A549 (cell line): ENCODE measurements at regions not wholly inside any gene's neighbourhood (a gene's known extent, or its start where the extent isn't known, plus 50 kb on each side); places are given as distances from the start of the nearest gene placed in this dataset.
A peak's percentile ranks its signal among the peaks of the same experiment; 100 is the strongest.

Experiments
- ATAC-seq, 2 experiments: fragments of 200-7000 bp in 1 of 2; fragments of >200 bp in 1 of 2; cut with Nextera tagmentation in 1 of 2; cut with Tn5 transposase in 1 of 2; 3 replicates each; pipeline versions ENCODE4 v1.8.0 to v1.9.1; 2018 to 2020; ENCODE audit warnings: mild to moderate bottlenecking in 1 of 2, moderate library complexity in 1 of 2
- CTCF ChIA-PET: fragments of 300-600 bp; sonication (Branson Sonifier 250); formaldehyde crosslinking; extraction: SDS; loops from one replicate; lab custom pipeline; 2021; ENCODE audit warnings: antibody characterized with exemption, inconsistent platforms; lab: Yijun Ruan, JAX
- POLR2A ChIA-PET: fragments of 350-600 bp; formaldehyde crosslinking; extraction: SDS; loops from one replicate; lab custom pipeline; 2021; ENCODE audit warnings: antibody characterized with exemption, inconsistent platforms; lab: Yijun Ruan, JAX
- DNase-seq, 2 experiments: peaks; one replicate each; pipeline versions ENCODE4 v3.0.0 to v3.0.0-alpha.2; 2011 to 2016; ENCODE audit warnings: low read depth in 1 of 2, low spot score in 1 of 2
- FAIRE-seq: peaks from 2 replicates; lab custom pipeline; 2011; peaks lifted over from hg19 to GRCh38; lab: Jason Lieb, UNC
- H3K27ac ChIP-seq, 2 experiments: fragments of >200 bp; sonication (Bioruptor Twin); formaldehyde crosslinking; 3 replicates each; pipeline ENCODE4 v1.5.1; 2016 to 2017
- H3K4me1 ChIP-seq: fragments of >200 bp; sonication (Bioruptor Twin); formaldehyde crosslinking; 3 replicates; pipeline ENCODE4 v1.6.1; 2016
- H3K4me2 ChIP-seq: fragments of >200 bp; sonication (Bioruptor Twin); formaldehyde crosslinking; 3 replicates; pipeline ENCODE4 v1.6.1; 2016
- H3K4me3 ChIP-seq: fragments of >200 bp; sonication (Bioruptor Twin); formaldehyde crosslinking; 3 replicates; pipeline ENCODE4 v1.5.1; 2016
- H3K9me3 ChIP-seq: fragments of >200 bp; sonication (Bioruptor Twin); formaldehyde crosslinking; 3 replicates; pipeline ENCODE4 v1.6.1; 2016
- BHLHE40 ChIP-seq: IDR thresholded peaks from 2 replicates; pipeline ENCODE4 v1.6.1; 2012; ENCODE audit warnings: low read depth, low read length, inconsistent platforms
- EHMT2 ChIP-seq: fragments of 200-600 bp; sonication (generic); IDR thresholded peaks from 2 replicates; pipeline ENCODE4 v1.6.1; 2016; ENCODE audit warnings: antibody characterized with exemption, low read depth, mild to moderate bottlenecking, moderate library complexity
- EP300 ChIP-seq, 2 experiments: fragments of >200 bp; sonication (Bioruptor Twin); formaldehyde crosslinking; IDR thresholded peaks; 2 replicates in 1 of 2; 3 replicates in 1 of 2; pipeline ENCODE4 v1.6.1; 2016 to 2017
- FOSL2 ChIP-seq, 2 experiments: fragments of 450-650 bp in 1 of 2; fragments of >200 bp in 1 of 2; sonication (Bioruptor Twin) in 1 of 2; formaldehyde crosslinking; IDR thresholded peaks; 2 replicates each; pipeline versions ENCODE4 v1.5.0 to v1.6.1; 2016 to 2020; ENCODE audit warnings: mild to moderate bottlenecking in 1 of 2, moderate library complexity in 1 of 2
- GATA3 ChIP-seq: IDR thresholded peaks from 2 replicates; pipeline ENCODE4 v1.6.1; 2012; ENCODE audit warnings: borderline replicate concordance
- HEYL ChIP-seq: fragments of 250-450 bp; sonication (Bioruptor Pico); IDR thresholded peaks from 2 replicates; pipeline ENCODE4 v1.8.0; 2021; ENCODE audit warnings: mild to moderate bottlenecking, moderate library complexity
- HMGXB4 ChIP-seq: fragments of 250-450 bp; sonication (Bioruptor Pico); IDR thresholded peaks from 2 replicates; pipeline ENCODE4 v1.5.0; 2021; ENCODE audit warnings: mild to moderate bottlenecking, moderate library complexity, borderline replicate concordance
- HOXB13 ChIP-seq: fragments of 250-450 bp; sonication (Bioruptor Pico); IDR thresholded peaks from 2 replicates; pipeline ENCODE4 v1.5.0; 2020; ENCODE audit warnings: low read depth, mild to moderate bottlenecking, moderate library complexity
- HOXB5 ChIP-seq: fragments of 250-450 bp; sonication (Bioruptor Pico); IDR thresholded peaks from 2 replicates; pipeline ENCODE4 v1.5.0; 2020; ENCODE audit warnings: mild to moderate bottlenecking, moderate library complexity
- JUNB ChIP-seq: fragments of >200 bp; sonication (Bioruptor Twin); formaldehyde crosslinking; IDR thresholded peaks from 2 replicates; pipeline ENCODE4 v1.6.1; 2016
- KDM1A ChIP-seq: fragments of 200-600 bp; sonication (generic); IDR thresholded peaks from 2 replicates; pipeline ENCODE4 v1.6.1; 2016; ENCODE audit warnings: low read depth, mild to moderate bottlenecking
- KDM5A ChIP-seq: fragments of 200-600 bp; sonication (generic); IDR thresholded peaks from 2 replicates; pipeline ENCODE4 v1.6.1; 2016; ENCODE audit warnings: antibody characterized with exemption, mild to moderate bottlenecking
- MAX ChIP-seq: IDR thresholded peaks from 2 replicates; pipeline ENCODE4 v1.6.1; 2012
- MAZ ChIP-seq: fragments of 150-350 bp; IDR thresholded peaks from 2 replicates; pipeline ENCODE4 v1.6.1; 2014; ENCODE audit warnings: antibody characterized with exemption, low read depth, low read length, borderline replicate concordance
- PBX3 ChIP-seq: IDR thresholded peaks from 2 replicates; pipeline ENCODE4 v1.6.1; 2012
- POLR2AphosphoS2 ChIP-seq: conservative IDR thresholded peaks from 2 replicates; pipeline ENCODE4 v1.6.1; 2012; ENCODE audit warnings: low read length, improper control_type of control experiment, inconsistent platforms
- RAD21 ChIP-seq, 2 experiments: fragments of >200 bp in 1 of 2; sonication (Bioruptor Twin) in 1 of 2; formaldehyde crosslinking in 1 of 2; IDR thresholded peaks in 1 of 2; conservative IDR thresholded peaks in 1 of 2; 2 replicates in 1 of 2; 3 replicates in 1 of 2; pipeline ENCODE4 v1.6.1; 2012 to 2018; ENCODE audit warnings: inconsistent platforms in 1 of 2
- RARB ChIP-seq: fragments of 250-450 bp; sonication (Bioruptor Pico); IDR thresholded peaks from 2 replicates; pipeline ENCODE4 v1.8.0; 2021; ENCODE audit warnings: mild to moderate bottlenecking, moderate library complexity
- SMC3 ChIP-seq: fragments of >200 bp; sonication (Bioruptor Twin); formaldehyde crosslinking; IDR thresholded peaks from 3 replicates; pipeline ENCODE4 v1.6.1; 2018; ENCODE audit warnings: inconsistent platforms
- TFCP2L1 ChIP-seq: fragments of 250-450 bp; sonication (Bioruptor Pico); IDR thresholded peaks from 2 replicates; pipeline ENCODE4 v1.5.0; 2021; ENCODE audit warnings: mild to moderate bottlenecking
- TP53 ChIP-seq: fragments of 250-450 bp; sonication (Bioruptor Pico); IDR thresholded peaks from 2 replicates; pipeline ENCODE4 v1.5.0; 2021; ENCODE audit warnings: mild to moderate bottlenecking, moderate library complexity
- ZC3H11A ChIP-seq: fragments of 450-650 bp; IDR thresholded peaks from 2 replicates; pipeline ENCODE4 v1.6.1; 2014; ENCODE audit warnings: antibody characterized with exemption, mild to moderate bottlenecking
- ZSCAN20 ChIP-seq: fragments of 250-450 bp; sonication (Bioruptor Pico); IDR thresholded peaks from 2 replicates; pipeline ENCODE4 v1.8.0; 2022; ENCODE audit warnings: mild to moderate bottlenecking, moderate library complexity
- WGBS: methylation state at CpG from one replicate; pipeline ENCODE4 v1.1.6; 2017; ENCODE audit errors: missing lambda C conversion rate; 5-methylcytosine and 5-hydroxymethylcytosine counted together
- TF ChIP-seq, protein P1 (sequence below): fragments of 450-650 bp; IDR thresholded peaks from 2 replicates; pipeline ENCODE4 v1.6.1; 2014; ENCODE audit warnings: antibody characterized with exemption
- TF ChIP-seq, protein P2 (sequence below): fragments of 150-350 bp; IDR thresholded peaks from 2 replicates; pipeline ENCODE4 v1.6.1; 2014; ENCODE audit warnings: low read depth, mild to moderate bottlenecking, low read length
- TF ChIP-seq, protein P3 (sequence below): IDR thresholded peaks from 2 replicates; pipeline ENCODE4 v1.6.1; 2012; ENCODE audit warnings: low read depth, borderline replicate concordance
- TF ChIP-seq, protein P4 (sequence below): fragments of 200-600 bp; sonication (generic); IDR thresholded peaks from 2 replicates; pipeline ENCODE4 v1.6.1; 2016; ENCODE audit warnings: antibody characterized with exemption, mild to moderate bottlenecking, moderate library complexity
- TF ChIP-seq, protein P5 (sequence below): fragments of >200 bp; sonication (Bioruptor Twin); formaldehyde crosslinking; IDR thresholded peaks from 2 replicates; pipeline ENCODE4 v1.6.1; 2016

DNA sequence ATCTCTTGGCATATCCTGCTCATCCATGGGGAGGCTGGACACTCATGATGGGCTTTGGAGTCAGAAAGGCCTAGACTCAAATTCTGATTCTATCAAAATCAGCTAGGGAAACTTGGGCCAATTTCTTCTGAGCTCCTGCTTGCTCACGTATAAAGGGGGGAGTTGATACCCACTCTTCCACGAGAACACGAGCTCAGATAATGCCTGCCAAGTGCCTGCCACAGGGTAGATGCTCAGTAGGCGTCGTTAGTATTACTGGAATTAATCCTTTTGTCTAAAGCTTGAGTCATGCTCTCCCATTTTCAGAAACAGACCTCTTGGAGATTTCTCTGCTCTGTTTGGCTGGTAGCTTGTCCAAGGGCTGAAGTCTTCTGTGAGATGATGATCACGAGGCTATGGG lies 238.3 kb upstream of the MVB12B start:
- ChIA-PET CTCF (interaction anchor here (0.6 to 1.0 kb wide), 2 partner anchors 11 to 596 kb away, joined by 3 to 4 read pairs; no protein-coding TSS in a partner anchor), POLR2A (no interaction called here)
- Histone ChIP-seq H3K4me1 (no peaks in the 10 kb centered on the region), H3K4me2 (no peak overlapping the region), H3K4me3 (no peak overlapping the region), H3K27ac (no peak overlapping the region), H3K9me3 (no peaks in the 10 kb centered on the region)
- FAIRE-seq (no peak), DNase-seq (no peak), ATAC-seq (no peak)
- WGBS: 12% methylated on average over 6 of the region's 6 CpGs
- TF ChIP-seq GATA3 (no peak), MAZ (no peak), PBX3 (no peak), HOXB5 (CRISPR knock-in tag) (no peak), EHMT2 (no peak), RAD21 (conservative IDR thresholded peaks at IDR 0.05 in 1 of 2, IDR thresholded peaks at IDR 0.05 in 1 of 2) (no peak), FOSL2 (IDR thresholded peaks at IDR 0.05) (no peak), FOSL2 (CRISPR knock-in tag; IDR thresholded peaks at IDR 0.05) (no peak), HEYL (no peak), TFCP2L1 (CRISPR knock-in tag) (no peak), ZC3H11A (no peak), RARB (CRISPR knock-in tag) (no peak), JUNB (no peak), BHLHE40 (no peak), MAX (no peak), HMGXB4 (CRISPR knock-in tag) (no peak)
- TF ChIP-seq, protein P1, sequence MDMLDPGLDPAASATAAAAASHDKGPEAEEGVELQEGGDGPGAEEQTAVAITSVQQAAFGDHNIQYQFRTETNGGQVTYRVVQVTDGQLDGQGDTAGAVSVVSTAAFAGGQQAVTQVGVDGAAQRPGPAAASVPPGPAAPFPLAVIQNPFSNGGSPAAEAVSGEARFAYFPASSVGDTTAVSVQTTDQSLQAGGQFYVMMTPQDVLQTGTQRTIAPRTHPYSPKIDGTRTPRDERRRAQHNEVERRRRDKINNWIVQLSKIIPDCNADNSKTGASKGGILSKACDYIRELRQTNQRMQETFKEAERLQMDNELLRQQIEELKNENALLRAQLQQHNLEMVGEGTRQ: no peak
- TF ChIP-seq, protein P2, sequence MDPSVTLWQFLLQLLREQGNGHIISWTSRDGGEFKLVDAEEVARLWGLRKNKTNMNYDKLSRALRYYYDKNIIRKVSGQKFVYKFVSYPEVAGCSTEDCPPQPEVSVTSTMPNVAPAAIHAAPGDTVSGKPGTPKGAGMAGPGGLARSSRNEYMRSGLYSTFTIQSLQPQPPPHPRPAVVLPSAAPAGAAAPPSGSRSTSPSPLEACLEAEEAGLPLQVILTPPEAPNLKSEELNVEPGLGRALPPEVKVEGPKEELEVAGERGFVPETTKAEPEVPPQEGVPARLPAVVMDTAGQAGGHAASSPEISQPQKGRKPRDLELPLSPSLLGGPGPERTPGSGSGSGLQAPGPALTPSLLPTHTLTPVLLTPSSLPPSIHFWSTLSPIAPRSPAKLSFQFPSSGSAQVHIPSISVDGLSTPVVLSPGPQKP: no peak
- TF ChIP-seq, protein P3, sequence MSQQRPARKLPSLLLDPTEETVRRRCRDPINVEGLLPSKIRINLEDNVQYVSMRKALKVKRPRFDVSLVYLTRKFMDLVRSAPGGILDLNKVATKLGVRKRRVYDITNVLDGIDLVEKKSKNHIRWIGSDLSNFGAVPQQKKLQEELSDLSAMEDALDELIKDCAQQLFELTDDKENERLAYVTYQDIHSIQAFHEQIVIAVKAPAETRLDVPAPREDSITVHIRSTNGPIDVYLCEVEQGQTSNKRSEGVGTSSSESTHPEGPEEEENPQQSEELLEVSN: no peak

DNA sequence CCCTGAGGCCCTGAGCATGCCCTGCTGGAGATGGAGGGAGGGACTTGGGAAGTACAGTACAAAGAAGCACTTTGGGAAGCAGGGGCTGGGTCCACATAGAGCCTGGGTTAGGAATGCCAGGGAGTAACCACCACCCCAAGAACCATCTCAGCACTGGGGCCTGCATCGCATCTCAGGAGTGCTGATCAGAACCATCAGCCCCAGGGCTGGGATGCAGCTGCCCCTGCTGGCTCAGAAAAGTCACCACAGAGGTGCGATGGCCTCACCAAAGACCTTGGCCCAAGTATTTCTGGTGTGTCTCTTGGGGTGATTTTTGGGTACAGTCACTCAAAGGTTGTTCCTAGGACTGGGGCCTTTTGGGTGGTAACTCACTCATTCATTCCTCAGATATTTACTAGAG lies 236.8 kb upstream of the MVB12B start:
- no peaks in the 10 kb centered on the region for H3K9me3 ChIP-seq
- 100% methylated on average over 1 of the region's 2 CpGs for WGBS
- ChIA-PET POLR2A (no interaction called here), CTCF (no interaction called here)
- DNase-seq (no peak), ATAC-seq (peak in 1 of 2 experiments; percentile 31; a peak in 1 of 6 replicates), FAIRE-seq (no peak)
- H3K4me3 ChIP-seq: no peak overlapping the region
- no peak overlapping the region for H3K27ac ChIP-seq
- no peak overlapping the region for H3K4me2 ChIP-seq
- no peaks in the 10 kb centered on the region for H3K4me1 ChIP-seq
- TF ChIP-seq TP53 (CRISPR knock-in tag): no peak
- no peak for TF ChIP-seq ZSCAN20
- TF ChIP-seq EP300 (IDR thresholded peaks at IDR 0.05): no peak
- TF ChIP-seq TFCP2L1 (CRISPR knock-in tag): no peak
- no peak for TF ChIP-seq KDM5A
- TF ChIP-seq SMC3: no peak
- no peak for TF ChIP-seq EHMT2
- TF ChIP-seq, protein P4, sequence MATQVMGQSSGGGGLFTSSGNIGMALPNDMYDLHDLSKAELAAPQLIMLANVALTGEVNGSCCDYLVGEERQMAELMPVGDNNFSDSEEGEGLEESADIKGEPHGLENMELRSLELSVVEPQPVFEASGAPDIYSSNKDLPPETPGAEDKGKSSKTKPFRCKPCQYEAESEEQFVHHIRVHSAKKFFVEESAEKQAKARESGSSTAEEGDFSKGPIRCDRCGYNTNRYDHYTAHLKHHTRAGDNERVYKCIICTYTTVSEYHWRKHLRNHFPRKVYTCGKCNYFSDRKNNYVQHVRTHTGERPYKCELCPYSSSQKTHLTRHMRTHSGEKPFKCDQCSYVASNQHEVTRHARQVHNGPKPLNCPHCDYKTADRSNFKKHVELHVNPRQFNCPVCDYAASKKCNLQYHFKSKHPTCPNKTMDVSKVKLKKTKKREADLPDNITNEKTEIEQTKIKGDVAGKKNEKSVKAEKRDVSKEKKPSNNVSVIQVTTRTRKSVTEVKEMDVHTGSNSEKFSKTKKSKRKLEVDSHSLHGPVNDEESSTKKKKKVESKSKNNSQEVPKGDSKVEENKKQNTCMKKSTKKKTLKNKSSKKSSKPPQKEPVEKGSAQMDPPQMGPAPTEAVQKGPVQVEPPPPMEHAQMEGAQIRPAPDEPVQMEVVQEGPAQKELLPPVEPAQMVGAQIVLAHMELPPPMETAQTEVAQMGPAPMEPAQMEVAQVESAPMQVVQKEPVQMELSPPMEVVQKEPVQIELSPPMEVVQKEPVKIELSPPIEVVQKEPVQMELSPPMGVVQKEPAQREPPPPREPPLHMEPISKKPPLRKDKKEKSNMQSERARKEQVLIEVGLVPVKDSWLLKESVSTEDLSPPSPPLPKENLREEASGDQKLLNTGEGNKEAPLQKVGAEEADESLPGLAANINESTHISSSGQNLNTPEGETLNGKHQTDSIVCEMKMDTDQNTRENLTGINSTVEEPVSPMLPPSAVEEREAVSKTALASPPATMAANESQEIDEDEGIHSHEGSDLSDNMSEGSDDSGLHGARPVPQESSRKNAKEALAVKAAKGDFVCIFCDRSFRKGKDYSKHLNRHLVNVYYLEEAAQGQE: no peak
- TF ChIP-seq FOSL2 (IDR thresholded peaks at IDR 0.05): no peak
- TF ChIP-seq FOSL2 (CRISPR knock-in tag; IDR thresholded peaks at IDR 0.05): no peak
- TF ChIP-seq POLR2AphosphoS2: no peak
- TF ChIP-seq, protein P5, sequence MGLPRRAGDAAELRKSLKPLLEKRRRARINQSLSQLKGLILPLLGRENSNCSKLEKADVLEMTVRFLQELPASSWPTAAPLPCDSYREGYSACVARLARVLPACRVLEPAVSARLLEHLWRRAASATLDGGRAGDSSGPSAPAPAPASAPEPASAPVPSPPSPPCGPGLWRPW: no peak
- no peak for TF ChIP-seq KDM1A
- TF ChIP-seq HOXB13 (CRISPR knock-in tag): no peak
